Keratinocyte (primary cell): ENCODE measurements at regions not wholly inside any gene's neighbourhood (a gene's known extent, or its start where the extent isn't known, plus 50 kb on each side); places are given as distances from the start of the nearest gene placed in this dataset.

Source experiments
- CTCF ChIP-seq, 3 experiments: IDR thresholded peaks in 1 of 3; conservative IDR thresholded peaks in 1 of 3; optimal IDR thresholded peaks in 1 of 3; 2 replicates in 2 of 3; 3 replicates in 1 of 3; pipeline versions ENCODE3 to v1.5.1; 2011; ENCODE audit warnings: low read length in 3 of 3, mild to moderate bottlenecking in 3 of 3, moderate library complexity in 2 of 3, control low read depth in 1 of 3, inconsistent platforms in 1 of 3; ENCODE audit not compliant: insufficient read depth in 2 of 3; ENCODE audit errors: extremely low read depth in 1 of 3
- EZH2 ChIP-seq: IDR thresholded peaks from one replicate; pipeline ENCODE4 v1.6.1; 2012; ENCODE audit warnings: inconsistent platforms, mild to moderate bottlenecking, low read length, moderate library complexity

- no peak for TF ChIP-seq CTCF (optimal IDR thresholded peaks at IDR 0.05 in 1 of 3, IDR thresholded peaks at IDR 0.05 in 1 of 3, conservative IDR thresholded peaks at IDR 0.05 in 1 of 3; ENCODE audit: extremely low read depth in 1 of 3, insufficient read depth in 2 of 3, low read length in 3 of 3)
- TF ChIP-seq EZH2: no peak
Observed at GRCh38 chr1:238438311-238439270, 547.9 kb upstream of the ZP4 start.
